IPS-NIHi11 (cell line): ENCODE measurements at regions not wholly inside any gene's neighbourhood (a gene's known extent, or its start where the extent isn't known, plus 50 kb on each side); places are given as distances from the start of the nearest gene placed in this dataset.

Source experiments
- DNase-seq: peaks from one replicate; pipeline ENCODE4 v3.0.0; 2012; ENCODE audit warnings: mixed read lengths, low spot score

DNA sequence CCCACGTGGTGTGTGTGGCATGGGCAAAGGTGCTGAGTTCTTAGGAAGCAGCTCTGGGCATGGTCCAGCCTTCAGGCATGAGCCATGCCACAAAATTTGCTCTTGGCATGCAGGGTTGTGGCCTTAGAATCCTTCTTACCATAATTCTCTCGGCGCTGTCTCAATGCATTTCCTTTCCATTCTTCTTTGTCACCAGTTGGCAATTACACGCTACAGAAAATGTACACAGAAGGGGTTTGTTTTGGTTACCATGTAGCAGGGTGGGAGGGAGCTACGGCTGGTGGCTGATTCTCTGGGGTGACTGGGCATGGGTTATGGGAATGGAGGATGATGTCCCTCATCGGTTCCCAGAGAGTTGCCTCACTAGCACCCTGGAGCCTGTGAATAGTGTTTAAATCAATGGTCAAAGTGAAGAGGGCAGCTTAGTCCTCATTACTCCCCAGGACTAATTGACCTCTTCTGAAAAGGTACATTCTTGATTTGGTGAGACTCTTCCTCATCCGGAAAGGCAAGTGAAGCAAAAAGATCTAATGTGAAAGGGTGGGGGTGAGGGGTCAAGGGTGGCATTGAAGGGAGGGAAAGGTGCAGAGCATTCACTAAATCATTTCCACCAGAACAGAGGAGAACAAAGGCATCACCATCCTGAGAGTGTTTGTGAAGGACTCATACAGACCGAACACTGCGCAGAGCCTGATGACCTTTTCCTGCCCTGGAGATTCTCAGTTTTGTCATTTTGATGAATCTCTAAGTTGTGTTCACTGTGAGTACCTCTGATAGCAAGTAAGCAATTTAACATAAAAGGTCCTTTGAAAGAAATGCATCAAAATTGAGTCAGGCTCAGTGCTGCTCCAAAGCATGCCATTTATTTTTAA lies 199.8 kb upstream of the SFRP2 start:
- DNase-seq = no peak

DNA sequence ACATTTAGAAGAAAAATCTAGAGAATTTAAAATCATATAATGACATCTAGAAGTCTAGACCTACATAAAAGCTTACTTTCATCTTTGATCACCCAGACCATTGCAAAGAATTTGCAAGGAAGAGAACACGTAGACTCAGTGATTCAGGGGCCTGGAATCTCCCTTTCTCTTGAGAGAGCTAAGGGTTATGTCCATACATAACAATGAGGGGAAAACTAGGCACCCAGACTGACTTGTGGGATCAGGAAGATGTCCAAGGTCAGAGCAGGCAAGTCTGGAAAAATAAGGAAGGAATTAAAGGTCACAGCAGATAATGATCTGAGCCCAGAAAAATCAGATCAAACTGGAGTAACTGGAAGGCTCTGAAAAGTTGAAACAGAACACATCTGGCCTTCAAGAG lies 198.4 kb upstream of the SFRP2 start:
- DNase-seq = no peak

DNA sequence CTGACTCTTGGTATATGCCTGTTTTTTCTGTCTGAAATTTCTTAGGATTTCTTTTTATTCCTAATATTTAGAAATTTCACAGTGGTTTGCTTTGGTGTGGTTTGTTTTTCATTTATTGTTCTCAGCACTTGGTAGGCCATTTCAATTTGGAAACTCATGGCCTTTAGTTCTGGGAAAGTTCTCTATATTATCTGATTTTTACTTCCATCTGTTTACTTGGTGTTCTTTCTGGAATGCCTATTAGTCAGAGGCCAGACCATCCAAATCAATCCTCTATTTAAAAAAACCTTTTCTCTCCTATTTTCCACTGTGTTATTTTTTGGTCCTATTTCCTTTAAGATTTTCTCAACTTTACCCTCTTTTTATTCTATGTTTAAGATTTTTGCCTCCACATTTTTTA lies 188.1 kb upstream of the SFRP2 start:
- no peak for DNase-seq

DNA sequence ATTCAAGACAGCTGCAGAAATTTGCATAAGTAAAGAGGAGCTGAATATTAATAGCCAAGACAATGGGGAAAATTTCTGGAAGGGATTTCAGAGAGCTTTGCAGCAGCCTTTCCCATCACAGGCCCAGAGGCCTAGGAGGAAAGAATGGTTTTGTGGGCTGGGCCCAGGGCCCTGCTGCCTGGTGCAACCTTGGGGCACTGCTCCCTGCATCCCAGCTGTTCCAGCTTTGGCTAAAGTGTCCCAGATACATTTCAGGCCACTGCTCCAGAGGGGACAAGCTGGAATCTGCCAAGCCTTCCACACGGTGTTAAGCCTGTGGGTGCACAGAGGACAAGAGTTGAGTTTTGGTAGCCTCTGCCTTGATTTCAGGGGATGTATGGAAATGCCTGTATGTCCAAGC lies 185.6 kb upstream of the SFRP2 start:
- no peak for DNase-seq

DNA sequence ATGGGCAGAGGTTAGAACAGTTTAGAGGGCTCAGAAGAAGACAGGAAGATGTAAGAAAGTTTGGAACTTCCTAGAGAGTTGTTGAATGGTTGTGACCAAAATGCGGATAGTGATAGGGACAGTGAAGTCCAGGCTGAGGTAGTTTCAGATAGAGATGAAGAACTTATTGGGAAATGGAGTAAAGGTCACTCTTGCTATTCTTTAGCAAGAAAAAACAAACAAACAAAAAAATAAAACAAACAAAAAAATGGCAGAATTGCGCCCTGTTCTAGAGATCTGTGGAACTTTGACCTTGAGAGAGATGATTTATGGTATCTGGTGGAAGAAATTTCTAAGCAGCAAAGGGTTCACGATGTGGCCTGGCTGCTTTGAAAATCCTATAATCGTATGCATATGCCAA lies 185.1 kb upstream of the SFRP2 start:
- no peak for DNase-seq

DNA sequence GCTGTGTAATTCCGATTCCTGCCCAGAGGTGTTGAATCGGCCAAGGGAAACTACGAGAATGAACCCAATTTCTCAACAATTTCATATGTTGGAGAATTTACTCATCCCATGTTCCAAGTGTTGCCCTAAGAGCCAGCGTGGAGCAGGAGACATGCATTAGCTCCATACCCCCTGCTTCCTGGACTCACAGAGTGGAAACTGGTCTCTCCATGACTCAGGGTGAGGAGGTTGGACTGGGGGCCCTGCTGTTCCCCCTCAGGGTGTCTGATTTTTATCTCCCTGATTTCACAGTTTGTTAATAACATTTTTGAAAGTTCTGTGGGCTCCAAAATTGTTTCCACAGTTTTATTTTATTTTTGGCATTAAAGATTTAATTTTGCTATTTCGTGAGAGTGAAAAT lies 183.0 kb upstream of the SFRP2 start:
- no peak for DNase-seq

DNA sequence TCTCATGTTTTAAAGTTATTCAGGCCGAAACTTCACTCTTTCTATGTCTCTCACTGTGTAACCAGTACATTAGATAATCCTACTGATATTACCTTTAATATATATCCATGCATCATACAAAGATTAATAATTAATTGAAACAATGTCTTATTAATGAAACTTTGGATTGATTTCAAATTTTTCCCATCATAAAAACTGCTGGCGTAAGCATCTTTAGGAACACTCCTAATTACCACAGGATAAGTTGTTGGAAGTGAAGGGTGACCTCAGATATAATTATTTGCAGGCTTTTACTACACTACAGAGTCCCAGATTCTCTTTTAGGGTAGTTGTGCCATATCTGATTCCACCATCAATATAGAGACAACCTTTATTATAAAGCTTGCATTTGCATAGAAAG lies 181.3 kb upstream of the SFRP2 start:
- DNase-seq = no peak

DNA sequence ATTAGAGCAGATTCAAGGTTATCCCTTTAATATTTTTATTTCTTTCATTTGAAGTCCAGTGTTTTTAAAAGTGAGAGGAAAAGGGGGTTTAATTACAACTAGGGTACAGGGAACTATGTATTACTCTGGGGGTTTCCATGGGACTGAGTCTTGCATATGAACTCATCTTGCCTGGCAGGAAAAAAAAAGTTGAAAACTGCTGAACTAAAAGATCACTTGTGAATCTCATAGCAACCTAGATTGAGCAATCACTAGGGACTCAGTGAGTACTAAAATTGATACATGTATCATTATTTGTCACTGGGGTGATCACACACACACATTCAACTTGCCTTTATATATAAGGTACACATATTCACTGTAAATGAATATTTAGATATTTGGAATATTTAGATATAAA lies 180.7 kb upstream of the SFRP2 start:
- no peak for DNase-seq

DNA sequence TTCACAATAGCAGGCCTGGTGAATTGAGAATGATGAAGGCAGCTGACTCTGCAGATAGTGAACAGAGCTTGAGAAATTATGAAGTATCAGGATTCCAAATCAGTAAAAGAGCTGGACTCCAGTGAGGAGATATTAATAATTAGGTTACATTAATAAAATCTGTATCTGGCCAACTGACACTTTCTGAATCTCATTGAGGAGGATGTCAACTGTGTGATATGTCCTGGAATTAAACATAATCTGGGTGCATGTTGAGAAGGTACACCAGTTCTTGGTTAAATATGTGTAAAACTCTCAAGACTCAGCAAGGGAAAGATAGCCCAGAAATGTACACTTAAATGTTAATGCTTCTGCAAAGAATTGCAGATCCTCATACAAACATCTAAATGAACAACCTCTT lies 177.8 kb upstream of the SFRP2 start:
- no peak for DNase-seq

DNA sequence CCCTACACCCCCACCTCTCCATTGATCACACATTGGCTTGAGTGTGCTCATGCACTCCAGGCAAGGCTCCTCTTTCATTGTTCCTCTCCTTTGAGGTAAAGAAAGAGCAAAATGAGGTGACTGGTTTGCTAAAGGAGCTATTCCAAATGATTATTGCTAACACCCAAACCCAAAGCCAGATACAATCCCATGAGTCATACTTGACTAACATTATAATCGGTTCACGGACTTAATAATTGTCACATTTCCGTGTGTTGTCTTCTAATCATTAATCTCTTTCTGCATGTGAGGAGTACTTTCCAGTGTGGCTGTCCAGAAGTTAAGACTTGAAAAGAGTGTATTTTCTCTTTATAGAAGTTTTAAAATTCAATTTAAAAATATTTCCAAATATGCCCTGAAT lies 174.3 kb upstream of the SFRP2 start:
- DNase-seq = no peak

DNA sequence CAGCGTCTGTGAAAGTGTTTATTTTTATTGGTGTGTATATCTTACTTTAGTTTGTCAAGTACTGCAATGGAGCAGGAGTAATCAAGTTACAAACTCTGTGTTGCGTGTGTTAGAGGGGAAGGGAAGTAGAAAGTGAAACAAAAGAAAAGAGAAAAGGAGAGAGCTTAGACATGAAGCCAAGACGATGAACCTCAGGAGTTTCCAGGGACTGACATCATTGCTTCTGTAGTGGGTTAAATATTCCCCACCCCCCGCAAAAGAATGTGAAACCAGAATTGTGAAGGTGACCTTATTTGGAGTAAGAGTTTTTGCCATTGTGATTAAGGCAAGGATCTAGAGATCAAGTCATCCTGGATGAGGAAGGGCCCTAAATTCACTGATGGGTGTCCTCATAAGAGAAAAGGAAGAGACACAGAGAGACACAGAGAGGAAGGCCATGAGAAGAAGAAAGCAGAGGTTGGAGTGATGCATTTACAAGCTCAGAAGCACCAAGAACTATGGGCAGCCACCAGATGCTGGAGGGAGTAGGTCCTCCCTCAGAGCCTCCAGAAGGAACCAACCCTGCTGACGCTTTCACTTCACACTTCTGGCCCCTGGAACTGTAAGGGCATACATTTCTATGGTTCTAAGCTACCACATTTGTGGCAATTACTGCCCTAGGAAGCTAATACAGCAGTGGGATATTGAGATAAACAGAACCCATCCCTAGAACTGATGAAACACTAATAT lies 173.6 kb upstream of the SFRP2 start:
- DNase-seq = no peak

DNA sequence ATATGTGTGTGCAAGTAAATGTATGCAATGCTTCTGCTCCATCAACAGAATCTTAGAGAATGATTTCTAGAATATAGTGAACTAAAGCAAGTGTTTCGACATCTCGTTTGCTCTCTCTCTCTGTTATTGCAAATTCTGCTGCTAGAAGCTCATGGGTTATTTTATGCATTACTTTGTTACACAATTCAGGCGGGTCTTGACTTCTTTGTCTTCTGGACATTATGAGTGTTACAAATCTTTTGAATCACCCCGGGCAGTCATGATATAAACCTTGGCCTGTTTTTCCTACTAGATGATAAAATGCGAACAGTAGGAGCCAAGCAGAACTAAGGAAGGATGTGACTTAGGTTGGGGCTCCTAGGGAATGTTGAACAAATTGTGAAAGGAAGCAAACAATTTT lies 166.4 kb upstream of the SFRP2 start:
- no peak for DNase-seq

DNA sequence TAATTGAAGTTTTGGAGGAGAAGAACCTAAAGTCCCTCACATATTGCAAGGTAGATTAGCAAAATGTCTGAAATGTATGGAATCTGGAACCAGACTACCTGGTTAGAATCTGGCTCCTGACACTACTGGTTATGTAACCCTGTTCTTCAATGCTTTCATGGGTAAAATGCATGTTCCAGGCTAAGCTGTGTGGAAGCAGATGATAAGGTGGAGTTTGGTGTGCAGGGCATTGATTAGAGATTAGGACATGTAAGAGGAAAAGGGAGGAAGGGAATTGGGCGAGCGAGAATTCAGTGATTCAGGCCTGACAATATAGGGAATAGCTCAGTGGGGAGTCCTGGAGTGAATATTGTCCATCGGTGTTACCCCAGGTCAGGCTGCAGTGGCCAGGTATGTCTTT lies 165.8 kb upstream of the SFRP2 start:
- no peak for DNase-seq

DNA sequence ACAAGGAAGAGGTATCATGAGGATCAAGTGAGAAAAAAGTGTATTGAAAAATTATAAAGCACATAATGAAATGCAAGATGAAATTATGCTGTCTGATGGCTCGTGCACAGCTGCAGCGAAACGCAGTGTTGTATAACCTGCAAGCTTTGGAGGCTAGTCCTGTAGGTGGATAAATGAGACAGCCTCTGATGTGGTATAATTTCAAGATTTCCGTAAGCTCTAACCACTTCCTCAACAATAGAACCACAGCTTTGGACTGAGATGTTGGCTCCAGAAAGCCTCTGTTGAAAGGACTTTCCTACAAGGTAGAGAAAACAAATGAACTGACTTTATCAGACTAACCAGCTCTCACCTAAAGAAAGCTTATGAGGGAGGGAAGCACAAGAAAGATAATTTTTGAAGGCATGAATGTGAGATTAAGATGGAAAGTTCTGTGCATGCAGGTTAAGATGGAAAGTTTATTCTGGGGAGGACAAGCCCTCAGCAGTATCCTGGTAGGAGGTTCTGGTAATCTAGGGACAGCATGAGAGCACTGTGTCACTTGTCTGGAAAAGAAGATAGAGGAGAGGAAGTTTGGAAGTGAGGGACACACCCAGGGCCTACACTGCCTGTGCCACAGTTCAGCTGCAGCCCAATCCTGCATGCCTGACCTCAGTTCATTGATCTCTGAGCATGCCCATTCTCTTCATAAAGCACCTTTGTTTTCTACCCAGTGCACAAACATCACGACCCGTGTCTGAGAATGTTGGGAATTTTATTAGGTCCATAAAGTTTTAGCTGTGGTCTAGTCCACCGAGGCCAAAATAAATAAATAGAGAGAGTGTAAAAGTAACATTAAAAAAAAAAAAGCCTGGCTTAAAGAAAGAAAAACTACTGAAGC lies 161.5 kb upstream of the SFRP2 start:
- no peak for DNase-seq

DNA sequence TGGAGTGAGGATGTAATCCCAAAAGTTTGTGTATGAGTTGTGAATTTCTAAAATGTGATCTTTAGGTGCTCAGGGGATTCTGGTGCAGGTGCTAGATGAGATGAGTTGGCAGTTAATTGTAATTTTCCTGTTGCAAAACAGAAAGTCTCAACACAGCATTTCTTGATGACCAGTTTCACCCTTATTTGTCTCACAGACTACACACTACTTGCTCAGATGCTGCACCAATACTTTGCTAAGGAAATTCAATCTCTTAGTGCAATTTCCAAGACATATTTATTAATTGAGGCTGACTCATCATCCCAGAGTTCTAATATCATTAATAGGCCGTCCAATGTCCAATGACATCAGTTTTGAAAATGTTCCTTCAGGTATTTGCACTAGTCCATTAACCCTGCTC lies 159.2 kb upstream of the SFRP2 start:
- no peak for DNase-seq

DNA sequence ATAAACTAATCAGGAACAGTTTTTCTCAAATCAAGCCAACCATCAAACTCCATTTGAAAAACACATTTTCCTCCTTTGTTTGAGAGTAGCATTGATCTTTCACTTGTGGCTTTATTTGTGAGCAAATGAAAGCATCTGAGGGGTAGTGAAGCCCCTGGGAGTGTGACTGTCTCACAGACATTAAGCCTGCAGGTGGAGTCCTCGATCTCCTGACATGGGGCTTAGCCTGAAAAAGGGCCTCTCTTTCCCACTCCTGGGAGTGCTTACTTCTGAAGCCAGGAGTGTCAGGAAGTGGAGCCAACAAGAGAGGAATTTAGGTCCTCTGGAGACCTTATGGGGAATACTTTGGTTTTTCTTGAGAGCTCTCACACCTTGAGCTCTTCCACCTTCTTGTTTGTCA lies 158.2 kb upstream of the SFRP2 start:
- DNase-seq = no peak

DNA sequence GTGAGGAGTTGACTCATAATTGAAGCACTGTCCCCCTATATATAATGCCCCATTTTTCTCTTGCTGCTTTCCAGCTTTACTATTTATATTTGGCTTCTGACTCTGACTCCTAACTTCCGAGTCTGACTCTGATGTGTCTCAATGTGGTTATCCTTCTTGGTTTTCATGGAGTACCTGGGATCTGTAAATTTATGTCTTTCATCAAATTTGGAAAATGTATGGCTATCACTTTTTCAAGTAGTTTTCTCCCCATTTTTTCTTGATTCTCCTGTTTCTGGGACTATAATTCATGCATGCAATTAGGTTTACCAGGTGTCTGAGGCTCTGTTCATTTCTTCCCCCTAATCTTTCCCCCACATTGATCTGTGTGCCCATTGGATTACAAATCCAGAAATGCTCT lies 156.8 kb upstream of the SFRP2 start:
- no peak for DNase-seq

DNA sequence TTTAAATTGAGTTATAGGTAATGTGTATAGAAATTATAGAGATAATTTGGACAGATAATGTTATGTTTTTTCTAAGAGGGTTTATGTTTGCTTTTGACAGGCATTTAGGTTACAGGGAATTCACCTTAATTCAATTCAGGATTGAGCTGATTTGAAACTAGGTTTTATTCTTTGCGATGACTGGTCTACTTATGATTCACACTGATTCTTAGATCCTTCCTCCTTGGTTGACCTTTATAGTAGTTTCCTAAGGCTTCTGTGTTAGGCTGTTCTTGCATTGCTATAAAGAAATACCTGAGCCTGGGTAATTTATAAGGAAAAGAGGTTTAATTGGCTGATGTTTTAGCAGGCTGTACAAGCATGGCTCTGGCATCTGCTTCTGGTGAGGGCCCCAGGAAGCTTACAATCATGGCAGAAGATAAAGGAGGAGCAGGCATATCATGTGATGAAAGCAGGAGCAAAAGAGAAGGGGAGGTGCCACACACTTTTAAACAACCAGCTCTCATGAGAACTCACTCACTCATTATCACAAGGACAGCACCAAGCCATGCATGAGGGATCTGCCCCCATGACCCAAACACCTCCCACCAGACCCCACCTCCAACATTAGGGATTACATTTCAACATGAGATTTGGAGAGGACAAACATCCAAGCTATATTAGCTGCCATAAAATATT lies 155.0 kb upstream of the SFRP2 start:
- no peak for DNase-seq

DNA sequence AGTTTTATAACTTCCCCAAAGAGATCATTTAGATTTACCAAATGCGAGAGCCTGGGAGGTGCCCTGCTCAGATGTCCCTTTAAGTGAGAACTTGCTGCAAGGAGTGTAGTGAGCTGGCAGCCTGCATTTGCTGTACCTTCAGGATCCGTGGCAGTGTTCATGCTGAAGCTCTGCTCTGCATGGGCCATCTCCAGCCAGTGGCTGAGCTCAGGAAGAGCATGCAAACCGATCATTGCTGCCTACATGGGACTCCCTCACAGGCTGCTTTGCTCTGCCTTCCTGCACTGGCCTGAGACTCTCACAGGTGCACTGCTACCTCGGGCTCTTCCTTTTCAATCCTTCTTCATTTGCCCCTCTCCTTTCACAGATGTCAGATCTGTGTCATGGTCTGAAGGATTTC lies 152.0 kb upstream of the SFRP2 start:
- DNase-seq = no peak

DNA sequence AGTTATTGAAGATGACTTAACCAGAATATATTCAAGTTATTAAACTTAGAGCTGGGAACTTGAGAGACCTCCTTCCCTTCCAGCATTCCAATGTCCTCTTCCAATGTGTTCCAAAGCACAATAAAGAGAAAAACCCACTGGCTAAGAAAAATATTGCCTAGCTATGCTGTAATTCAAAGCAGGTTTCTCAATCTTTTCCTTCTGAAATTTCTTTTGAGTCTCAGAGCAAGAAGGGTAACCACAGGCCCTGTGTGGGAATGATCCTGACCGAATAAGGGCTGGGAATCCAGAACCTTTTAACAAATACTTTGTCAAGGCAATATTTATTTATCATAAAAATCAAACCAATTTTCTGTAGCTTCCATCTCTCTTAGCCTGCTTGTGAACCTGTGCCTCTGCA lies 150.7 kb upstream of the SFRP2 start:
- DNase-seq = no peak

DNA sequence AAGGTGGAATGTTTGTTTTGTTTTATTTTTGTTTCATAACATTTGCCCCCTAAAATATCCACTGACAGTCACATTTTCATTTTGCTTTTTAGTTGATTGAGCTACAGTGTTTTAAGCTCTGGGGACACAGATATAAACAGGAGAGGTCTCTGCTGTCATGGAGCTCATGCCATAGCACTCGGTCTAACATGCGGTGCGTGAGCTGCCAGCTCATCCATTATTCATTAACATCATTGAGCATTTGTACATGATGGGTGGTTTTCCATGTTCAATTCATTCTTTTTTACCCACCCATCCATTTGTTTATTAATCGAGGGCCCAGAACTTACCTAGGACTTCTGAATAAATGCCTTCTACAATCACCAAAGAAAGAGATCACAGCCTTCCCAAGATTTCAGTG lies 150.1 kb upstream of the SFRP2 start:
- DNase-seq = no peak

DNA sequence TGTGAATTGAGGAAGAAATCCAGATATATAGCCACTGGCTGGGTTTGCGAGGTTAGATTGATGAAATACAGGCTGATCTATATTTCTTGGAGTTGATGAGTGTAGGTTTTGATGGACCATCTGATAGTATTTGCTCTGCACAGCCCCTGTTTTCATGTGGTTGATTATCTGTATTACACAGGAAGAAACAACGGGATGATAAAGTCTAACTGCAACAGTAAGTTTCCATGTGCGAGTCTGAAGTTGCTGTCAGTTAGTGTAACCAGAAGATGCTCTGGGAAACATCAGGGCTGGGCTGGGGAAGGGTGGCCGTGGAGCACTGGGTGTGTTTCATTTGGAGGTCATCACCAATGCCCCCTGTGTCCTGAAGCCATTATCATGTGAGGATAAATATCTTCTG lies 148.4 kb upstream of the SFRP2 start:
- DNase-seq = no peak
